Activated CD8-positive, alpha-beta T cell treated with anti-CD3 and anti-CD28 coated beads for 36 hours (primary cell): ENCODE measurements at regions not wholly inside any gene's neighbourhood (a gene's known extent, or its start where the extent isn't known, plus 50 kb on each side); places are given as distances from the start of the nearest gene placed in this dataset.
A peak's percentile ranks its signal among the peaks of the same experiment; 100 is the strongest.

Experiments
- ATAC-seq: fragments of 200-7000 bp; cut with Tn5 transposase; one replicate; pipeline ENCODE4 v1.10.0; 2021; ENCODE audit warnings: mild to moderate bottlenecking, moderate library complexity
- CTCF ChIA-PET: fragments of 350-600 bp; sonication (Branson Sonifier 250); formaldehyde crosslinking; loops from one replicate; lab custom pipeline; 2021; ENCODE audit warnings: antibody characterized with exemption; lab: Charles Lee
- POLR2A ChIA-PET: fragments of 350-600 bp; sonication (Branson Sonifier 250); formaldehyde crosslinking; loops from one replicate; lab custom pipeline; 2021; ENCODE audit warnings: antibody characterized with exemption; lab: Charles Lee
- DNase-seq: peaks from one replicate; pipeline ENCODE4 v3.0.0-alpha.2; 2020
- H3K27ac Mint-ChIP-seq: one replicate; pipeline ENCODE4 v1.8.0; 2021; ENCODE audit warnings: mild to moderate bottlenecking, mixed read lengths
- H3K27me3 Mint-ChIP-seq: one replicate; pipeline ENCODE4 v1.8.0; 2021; ENCODE audit warnings: mixed read lengths
- H3K36me3 Mint-ChIP-seq: one replicate; pipeline ENCODE4 v1.8.0; 2021; ENCODE audit warnings: low read depth, mixed read lengths
- H3K4me1 Mint-ChIP-seq: one replicate; pipeline ENCODE4 v1.8.0; 2021; ENCODE audit warnings: low read depth, mixed read lengths
- H3K4me3 Mint-ChIP-seq: one replicate; pipeline ENCODE4 v1.8.0; 2021; ENCODE audit warnings: mild to moderate bottlenecking, moderate library complexity, mixed read lengths
- H3K9me3 Mint-ChIP-seq: one replicate; pipeline ENCODE4 v1.8.0; 2021; ENCODE audit warnings: mixed read lengths
- CTCF ChIP-seq: fragments of 200-600 bp; IDR thresholded peaks from one replicate; pipeline ENCODE4 v1.8.0; 2022; ENCODE audit warnings: antibody characterized with exemption, mild to moderate bottlenecking
- intact Hi-C: fragments of 100-400 bp; cut with micrococcal nuclease; formaldehyde crosslinking; loops from one replicate; pipeline ENCODE4 v1.10.0; 2022

GRCh38 chr13:74299721-74300120 is 165.5 kb upstream of the KLF12 start:
- intact Hi-C loops = no loop called here
- H3K27ac Mint-ChIP-seq = no peak overlapping the region
- no peak for ATAC-seq

GRCh38 chr13:74298923-74299322 is 164.7 kb upstream of the KLF12 start:
- intact Hi-C loops = no loop called here
- DNase-seq (no peak), ATAC-seq (no peak)
- POLR2A ChIA-PET = no interaction called here
- H3K27me3 Mint-ChIP-seq = no peaks in the 10 kb centered on the region
- TF ChIP-seq CTCF = no peak
- H3K36me3 Mint-ChIP-seq = peaks cover 5% of the 10 kb centered on the region
- no peak overlapping the region for H3K4me3 Mint-ChIP-seq
- no peak overlapping the region for H3K27ac Mint-ChIP-seq
- H3K4me1 Mint-ChIP-seq = peaks cover 2% of the 10 kb centered on the region
- no peaks in the 10 kb centered on the region for H3K9me3 Mint-ChIP-seq
- CTCF ChIA-PET = no interaction called here

More at GRCh38 chr13:74299721-74300120, 165.5 kb upstream of the KLF12 start:
- Mint-ChIP-seq H3K4me1 (peaks cover 2% of the 10 kb centered on the region), H3K36me3 (peaks cover 5% of the 10 kb centered on the region), H3K27me3 (no peaks in the 10 kb centered on the region), H3K4me3 (no peak overlapping the region), H3K9me3 (no peaks in the 10 kb centered on the region)
- CTCF ChIA-PET = interaction anchor here (1.3 kb wide), 1 partner anchor 13 kb away, joined by 3 read pairs; no protein-coding TSS in a partner anchor
- no peak for TF ChIP-seq CTCF
- POLR2A ChIA-PET = no interaction called here
- DNase-seq = no peak

- ChIA-PET CTCF (interaction anchor here (0.7 to 1.9 kb wide), 11 partner anchors 16 to 523 kb away, joined by 3 to 5 read pairs (median 3); no protein-coding TSS in a partner anchor), POLR2A (interaction anchor here (0.5 to 3.7 kb wide), 2 partner anchors 76 to 157 kb away, joined by 3 to 28 read pairs; partner anchors contain the start of gene KLF12)
- DNase-seq (peak; percentile 63), ATAC-seq (peak; percentile 86)
- Mint-ChIP-seq H3K4me1 (peaks cover 54% of the 10 kb centered on the region), H3K27ac (peak overlapping the region; percentile 47), H3K9me3 (no peaks in the 10 kb centered on the region), H3K36me3 (no peaks in the 10 kb centered on the region), H3K4me3 (peak overlapping the region; percentile 46), H3K27me3 (no peaks in the 10 kb centered on the region)
- no peak for TF ChIP-seq CTCF
- intact Hi-C loops = loop anchor here (5.0 to 10.0 kb wide), 3 partner anchors 158 to 535 kb away; partner anchors contain the start of gene KLF12
These were observed 155.9 kb upstream of the KLF12 start for GRCh38 chr13:74289861-74290773.

- intact Hi-C loops = loop anchor here (5.0 to 10.0 kb wide), 3 partner anchors 157 to 534 kb away; partner anchors contain the start of gene KLF12
- no peak for TF ChIP-seq CTCF
- DNase-seq (no peak), ATAC-seq (no peak)
- Mint-ChIP-seq H3K4me1 (peaks cover 63% of the 10 kb centered on the region), H3K4me3 (no peak overlapping the region), H3K27ac (no peak overlapping the region), H3K27me3 (no peaks in the 10 kb centered on the region), H3K9me3 (no peaks in the 10 kb centered on the region), H3K36me3 (no peaks in the 10 kb centered on the region)
- ChIA-PET CTCF (interaction anchor here (1.1 to 5.1 kb wide), 12 partner anchors 12 to 930 kb away, joined by 3 to 25 read pairs (median 4); no protein-coding TSS in a partner anchor), POLR2A (interaction anchor here (0.5 to 3.7 kb wide), 4 partner anchors 60 to 156 kb away, joined by 3 to 28 read pairs (median 4); partner anchors contain the start of gene KLF12)
These were observed 154.9 kb upstream of the KLF12 start for GRCh38 chr13:74289107-74289506.
